Heart left ventricle (tissue), 16 donors: ENCODE measurements at regions not wholly inside any gene's neighbourhood (a gene's known extent, or its start where the extent isn't known, plus 50 kb on each side); places are given as distances from the start of the nearest gene placed in this dataset.
"Not testable (repeated sequence)": the region's sequence is repeated elsewhere in the genome, so short reads cannot be mapped to it uniquely, and the experiment has no call there.

Experiments
- ATAC-seq, 4 donors: fragments of 200-7000 bp; cut with Tn5 transposase; one replicate each; pipeline ENCODE4 v1.9.1; 2020 to 2022; ENCODE audit warnings: moderate library complexity in 4 of 4, mild to moderate bottlenecking in 3 of 4, moderate number of reproducible peaks in 1 of 4
- DNase-seq, 5 donors: peaks; one replicate each; pipeline ENCODE4 v3.0.0-alpha.2; 2020
- H3K27ac ChIP-seq, 12 donors: fragments of 200-600 bp; sonication (generic) in 4 of 12; one replicate each; pipeline versions ENCODE4 v1.5.0 to v1.8.0; 2016 to 2022; ENCODE audit warnings: mild to moderate bottlenecking in 2 of 12
- H3K27me3 ChIP-seq, 9 donors: fragments of 200-600 bp; sonication (generic) in 2 of 9; one replicate each; pipeline versions ENCODE4 v1.5.1 to v1.8.0; 2016 to 2022; ENCODE audit warnings: mild to moderate bottlenecking in 3 of 9
- H3K36me3 ChIP-seq, 9 donors: fragments of 200-600 bp; sonication (generic) in 2 of 9; one replicate each; pipeline versions ENCODE4 v1.5.0 to v1.8.0; 2018 to 2022; ENCODE audit warnings: mild to moderate bottlenecking in 2 of 9
- H3K4me1 ChIP-seq, 12 donors: fragments of 200-600 bp; sonication (generic) in 4 of 12; one replicate each; pipeline versions ENCODE4 v1.5.0 to v1.8.0; 2016 to 2022; ENCODE audit warnings: mild to moderate bottlenecking in 3 of 12
- H3K4me3 ChIP-seq, 12 donors: fragments of 200-600 bp; sonication (generic) in 4 of 12; one replicate each; pipeline versions ENCODE4 v1.5.0 to v1.8.0; 2017 to 2022; ENCODE audit warnings: mild to moderate bottlenecking in 9 of 12, moderate library complexity in 4 of 12
- H3K9me3 ChIP-seq, 12 donors: fragments of 200-600 bp; sonication (generic) in 4 of 12; one replicate each; pipeline versions ENCODE4 v1.5.0 to v1.8.0; 2016 to 2022; ENCODE audit warnings: mild to moderate bottlenecking in 1 of 12
- POLR2A ChIP-seq, 2 donors: fragments of 450-650 bp; IDR thresholded peaks; one replicate each; pipeline ENCODE4 v1.6.1; 2017; ENCODE audit warnings: antibody characterized with exemption in 2 of 2, mild to moderate bottlenecking in 2 of 2, moderate library complexity in 2 of 2
- WGBS, 4 donors: extraction: QIAGEN DNeasy Blood & Tissue Kit in 2 of 4; methylation state at CpG; one replicate each; pipeline versions ENCODE4 v1.1.5 to v1.1.7; 2013 to 2018; 5-methylcytosine and 5-hydroxymethylcytosine counted together
- intact Hi-C, 10 donors: fragments of 100-400 bp; cut with DNase I; formaldehyde crosslinking; loops; one replicate each; pipeline versions ENCODE4 v1.11.1 to v1.14.2; 2022
- TF ChIP-seq, protein P1 (sequence below), 12 donors: fragments of 200-600 bp; sonication (generic) in 4 of 12; IDR thresholded peaks; one replicate each; pipeline versions ENCODE4 v1.5.0 to v1.8.0; 2018 to 2022; ENCODE audit warnings: antibody characterized with exemption in 12 of 12, mild to moderate bottlenecking in 5 of 12
- donor health status: ischemic (EF 13 %, LVEDD 7.1; RV severe dilation, severe dysfunction).
- donor health status: healthy with polysubstance abuse.
- donor health status: DM: no; HTN: yes; CAD: no.
- donor health status: DM: no; HTN: no; CAD: no.
- donor health status: ischemic (EF 25% LVEDD 6.9; RV normal size, moderate dysfunction).
- donor health status: ischemic (EF 25% LVEDD 5.7; RV mildly dilated, moderate dysfunction).
- donor health status: healthy.
- donor health status: DM: yes; HTN: yes; CAD: no.
- donor health status: ischemic (EF 35%, LVEDD 5.7; RV mildly dilated, moderate dysfunction).
- donor health status: nonischemic (EF 11% LVEDD 7.7; RV severe dilation, severe dysfunction).
- donor health status: DM: yes; HTN: yes; CAD: no.
- donor health status: PGD.
- donor health status: ischemic (EF 29% LVEDD 5.4; RV normal size, mild dysfunction).
- donor health status: nonischemic (EF 23%, LVEDD 6.1; RV moderate dilation, normal function).

- DNase-seq, result peak in 1 of 5 donors; percentile 16
- intact Hi-C loops, result no loop called here
- Histone ChIP-seq H3K27me3 (no peaks in the 10 kb centered on the region), H3K4me1 (no peaks in the 10 kb centered on the region), H3K36me3 (no peaks in the 10 kb centered on the region), H3K27ac (no peak overlapping the region), H3K9me3 (peaks cover 0 to 72% (median 11%) of the 10 kb centered on the region in 12 donors), H3K4me3 (no peak overlapping the region)
- WGBS, 4 donors, result 82 to 84% (median 83%) methylated on average over 26 of the region's 26 CpGs
- TF ChIP-seq, protein P1, sequence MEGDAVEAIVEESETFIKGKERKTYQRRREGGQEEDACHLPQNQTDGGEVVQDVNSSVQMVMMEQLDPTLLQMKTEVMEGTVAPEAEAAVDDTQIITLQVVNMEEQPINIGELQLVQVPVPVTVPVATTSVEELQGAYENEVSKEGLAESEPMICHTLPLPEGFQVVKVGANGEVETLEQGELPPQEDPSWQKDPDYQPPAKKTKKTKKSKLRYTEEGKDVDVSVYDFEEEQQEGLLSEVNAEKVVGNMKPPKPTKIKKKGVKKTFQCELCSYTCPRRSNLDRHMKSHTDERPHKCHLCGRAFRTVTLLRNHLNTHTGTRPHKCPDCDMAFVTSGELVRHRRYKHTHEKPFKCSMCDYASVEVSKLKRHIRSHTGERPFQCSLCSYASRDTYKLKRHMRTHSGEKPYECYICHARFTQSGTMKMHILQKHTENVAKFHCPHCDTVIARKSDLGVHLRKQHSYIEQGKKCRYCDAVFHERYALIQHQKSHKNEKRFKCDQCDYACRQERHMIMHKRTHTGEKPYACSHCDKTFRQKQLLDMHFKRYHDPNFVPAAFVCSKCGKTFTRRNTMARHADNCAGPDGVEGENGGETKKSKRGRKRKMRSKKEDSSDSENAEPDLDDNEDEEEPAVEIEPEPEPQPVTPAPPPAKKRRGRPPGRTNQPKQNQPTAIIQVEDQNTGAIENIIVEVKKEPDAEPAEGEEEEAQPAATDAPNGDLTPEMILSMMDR (IDR thresholded peaks at IDR 0.05), result no peak
- TF ChIP-seq POLR2A (IDR thresholded peaks at IDR 0.05), result no peak
- no peak for ATAC-seq
Measured at GRCh38 chr22:11613898-11614755, 3913.9 kb upstream of the OR11H1 start.

GRCh38 chr22:11614798-11615433, 3913.1 kb upstream of the OR11H1 start:
- peak in 1 of 5 donors; percentile 15 for DNase-seq
- intact Hi-C loops, H3K4me1 ChIP-seq, H3K36me3 ChIP-seq, H3K4me3 ChIP-seq, H3K27me3 ChIP-seq, H3K27ac ChIP-seq, ATAC-seq: not testable (repeated sequence)
- peaks cover 0 to 71% (median 12%) of the 10 kb centered on the region in 12 donors for H3K9me3 ChIP-seq
- WGBS, 4 donors, result 75 to 79% (median 76%) methylated on average over 20 of the region's 20 CpGs

DNA sequence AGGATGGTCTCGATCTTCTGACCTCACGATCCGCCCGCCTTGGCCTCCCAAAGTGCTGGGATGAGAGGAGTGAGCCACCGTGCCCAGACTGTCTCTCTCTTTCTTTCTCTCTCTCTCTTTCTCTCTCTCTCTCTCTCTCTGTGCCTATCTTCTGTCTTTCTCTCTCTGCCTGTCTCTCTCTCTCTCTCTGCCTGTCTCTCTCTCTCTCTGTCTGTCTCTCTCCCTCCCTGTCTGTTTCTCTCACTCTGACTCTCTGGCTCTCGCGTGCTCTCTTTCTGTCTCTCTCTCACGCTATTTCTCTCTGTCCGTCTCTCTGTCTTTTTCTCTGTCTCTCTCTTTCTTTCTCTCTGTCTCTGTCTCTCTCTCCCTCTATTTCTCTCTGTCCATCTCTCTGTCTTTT, 3911.2 kb upstream of the OR11H1 start:
- no peak for TF ChIP-seq POLR2A (IDR thresholded peaks at IDR 0.05)
- TF ChIP-seq, protein P1 (IDR thresholded peaks at IDR 0.05), result no peak
- DNase-seq (no peak), ATAC-seq (peak in 1 of 4 donors; percentile 34)
- intact Hi-C loops, result no loop called here
- Histone ChIP-seq H3K27me3 (no peaks in the 10 kb centered on the region), H3K4me1 (no peaks in the 10 kb centered on the region), H3K27ac (no peak overlapping the region), H3K36me3 (no peaks in the 10 kb centered on the region), H3K4me3 (no peak overlapping the region), H3K9me3 (peaks cover 0 to 71% (median 10%) of the 10 kb centered on the region in 12 donors)
- 88% methylated on average over 9 of the region's 9 CpGs for WGBS, 4 donors

- peaks cover 0 to 73% (median 4%) of the 10 kb centered on the region in 12 donors for H3K9me3 ChIP-seq
- H3K4me3 ChIP-seq, H3K36me3 ChIP-seq, ATAC-seq, H3K27ac ChIP-seq, H3K27me3 ChIP-seq, intact Hi-C loops, DNase-seq, H3K4me1 ChIP-seq: not testable (repeated sequence)
- WGBS, 4 donors, result 56 to 76% (median 66%) methylated on average over 10 to 11 of the region's 11 CpGs
Measured at GRCh38 chr22:11618322-11618662, 3909.7 kb upstream of the OR11H1 start.

DNA sequence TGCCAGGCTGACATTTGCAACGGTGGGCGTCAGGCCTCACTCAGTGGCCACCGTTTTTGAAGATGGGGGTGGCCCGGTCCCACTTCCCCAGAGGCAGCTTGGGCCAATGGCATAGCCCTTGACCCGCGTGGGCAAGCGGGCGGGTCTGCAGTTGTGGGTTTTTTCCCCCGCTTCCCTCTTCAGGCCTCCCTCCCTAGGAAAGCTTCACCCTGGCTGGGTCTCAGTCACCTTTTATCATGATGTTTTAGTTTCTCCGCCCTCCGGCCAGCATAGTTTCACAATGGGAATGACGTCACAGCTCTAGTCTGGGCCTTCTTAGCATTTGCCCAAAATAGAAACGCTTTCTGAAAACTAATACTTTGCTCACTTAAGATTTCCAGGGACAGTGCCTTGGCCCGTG, 3909.3 kb upstream of the OR11H1 start:
- H3K27me3 ChIP-seq, DNase-seq, H3K4me3 ChIP-seq, ATAC-seq, H3K4me1 ChIP-seq, H3K27ac ChIP-seq, H3K36me3 ChIP-seq, intact Hi-C loops: not testable (repeated sequence)
- H3K9me3 ChIP-seq, result peaks cover 0 to 77% (median 3%) of the 10 kb centered on the region in 12 donors
- 63 to 88% (median 71%) methylated on average over 14 of the region's 14 CpGs for WGBS, 4 donors

DNA sequence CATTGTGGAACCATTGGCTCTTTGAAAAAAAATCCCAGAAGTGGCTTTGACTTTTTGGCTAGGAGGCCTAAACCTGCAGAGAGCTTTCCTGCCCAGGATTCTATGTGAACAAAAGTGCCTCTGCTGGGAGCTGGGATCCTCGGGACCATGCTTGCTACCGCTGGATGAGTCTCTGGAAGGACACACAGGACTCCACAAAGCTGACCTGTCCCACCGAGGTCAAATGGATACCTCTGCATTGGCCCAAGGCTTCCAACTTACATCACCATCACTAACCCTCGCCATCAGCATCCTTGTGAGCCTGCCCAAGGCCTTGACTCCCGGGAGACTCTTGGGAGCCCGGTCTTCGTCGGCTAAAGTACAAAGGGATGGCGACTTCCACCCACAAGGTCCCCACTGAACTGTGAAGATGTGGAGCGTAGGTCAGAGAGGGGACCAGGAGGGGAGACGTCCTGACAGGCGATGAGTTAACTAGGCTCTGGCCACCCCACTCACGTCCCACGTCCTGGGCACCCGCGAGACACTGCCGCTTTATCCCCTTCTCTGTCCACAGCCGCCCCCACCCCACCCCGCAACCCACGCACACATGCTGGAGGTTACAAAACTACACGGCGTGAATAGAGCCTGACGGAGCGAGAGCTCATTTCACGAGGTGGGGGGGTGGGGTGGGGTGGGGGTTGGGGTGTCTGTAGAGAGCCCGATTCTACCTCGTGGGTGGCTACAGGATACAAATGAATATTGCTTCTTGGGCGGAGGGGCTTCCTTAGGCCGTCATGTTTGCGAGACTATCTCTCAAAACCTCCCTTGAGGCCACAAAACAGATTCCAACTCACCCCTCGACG, 3906.8 kb upstream of the OR11H1 start:
- H3K4me3 ChIP-seq, DNase-seq, H3K36me3 ChIP-seq, H3K27ac ChIP-seq, H3K4me1 ChIP-seq, ATAC-seq, intact Hi-C loops, H3K27me3 ChIP-seq: not testable (repeated sequence)
- H3K9me3 ChIP-seq, result peaks cover 0 to 72% (median 7%) of the 10 kb centered on the region in 12 donors
- 77 to 80% (median 79%) methylated on average over 32 of the region's 32 CpGs for WGBS, 4 donors

DNA sequence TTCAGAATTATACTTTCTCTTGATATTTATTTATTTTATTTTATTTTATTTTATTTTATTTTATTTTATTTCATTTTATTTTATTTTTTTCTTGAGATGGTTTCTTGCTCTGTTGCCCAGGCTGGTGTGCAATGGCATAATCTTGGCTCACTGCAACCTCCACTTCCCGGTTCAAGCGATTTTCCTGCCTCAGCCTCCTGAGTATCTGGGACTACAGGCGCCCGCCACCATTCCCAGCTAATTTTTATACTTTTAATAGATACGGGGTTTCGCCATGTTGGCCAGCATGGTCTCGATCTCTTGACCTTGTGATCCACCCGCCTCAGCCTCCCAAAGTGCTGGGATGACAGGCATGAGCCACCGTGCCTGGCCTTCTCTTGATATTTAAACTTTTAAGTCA, 3905.2 kb upstream of the OR11H1 start:
- ATAC-seq, H3K4me3 ChIP-seq, H3K27ac ChIP-seq, intact Hi-C loops, H3K36me3 ChIP-seq, DNase-seq, H3K4me1 ChIP-seq, H3K27me3 ChIP-seq: not testable (repeated sequence)
- 72 to 78% (median 77%) methylated on average over 9 of the region's 9 CpGs for whole genome bisulfite sequencing, 4 donors
- peaks cover 0 to 77% (median 10%) of the 10 kb centered on the region in 12 donors for H3K9me3 ChIP-seq

- H3K27me3 ChIP-seq, H3K27ac ChIP-seq, H3K4me3 ChIP-seq, ATAC-seq, intact Hi-C loops, H3K36me3 ChIP-seq, H3K4me1 ChIP-seq: not testable (repeated sequence)
- H3K9me3 ChIP-seq, result peaks cover 0 to 87% (median 20%) of the 10 kb centered on the region in 12 donors
- DNase-seq, result peak in 1 of 5 donors; percentile 15
- WGBS, 4 donors, result 82 to 86% (median 82%) methylated on average over 28 to 30 of the region's 30 CpGs
Measured at GRCh38 chr22:11625711-11626421, 3902.1 kb upstream of the OR11H1 start.
